Common myeloid progenitor, CD34-positive (primary cell): ENCODE measurements at regions not wholly inside any gene's neighbourhood (a gene's known extent, or its start where the extent isn't known, plus 50 kb on each side); places are given as distances from the start of the nearest gene placed in this dataset.

Experiments
- CTCF ChIA-PET: fragments of 350-600 bp; sonication (Branson Sonifier 250); formaldehyde crosslinking; loops from one replicate; lab custom pipeline; 2021; ENCODE audit warnings: antibody characterized with exemption; lab: Charles Lee
- POLR2A ChIA-PET: fragments of 350-600 bp; sonication (Branson Sonifier 250); formaldehyde crosslinking; loops from one replicate; lab custom pipeline; 2021; ENCODE audit warnings: antibody characterized with exemption; lab: Charles Lee
- DNase-seq, 3 donors: peaks; one replicate each; pipeline versions ENCODE4 v3.0.0 to v3.0.0-alpha.2; 2013
- H3K27ac ChIP-seq, 2 experiments: 1 replicate in 1 of 2; 2 replicates in 1 of 2; pipeline ENCODE4 v1.7.0; 2013; ENCODE audit warnings: inconsistent platforms in 2 of 2, low read length in 2 of 2, mild to moderate bottlenecking in 2 of 2, low read depth in 1 of 2, moderate library complexity in 1 of 2; ENCODE audit not compliant: severe bottlenecking in 2 of 2, insufficient read depth in 1 of 2, poor library complexity in 1 of 2
- H3K27me3 ChIP-seq, 5 experiments: replicated peaks in 2 of 5; 1 replicate in 3 of 5; 2 replicates in 2 of 5; pipeline versions ENCODE4 v1.6.1 to v1.7.0; 2013; ENCODE audit warnings: low read length in 4 of 5, mild to moderate bottlenecking in 2 of 5, moderate library complexity in 2 of 5, inconsistent platforms in 1 of 5; ENCODE audit not compliant: insufficient read depth in 5 of 5, control insufficient read depth in 4 of 5
- H3K36me3 ChIP-seq, 4 experiments: 1 replicate in 2 of 4; 2 replicates in 2 of 4; pipeline versions ENCODE4 v1.6.1 to v1.7.0; 2013; ENCODE audit warnings: low read length in 3 of 4, control low read depth in 1 of 4, mild to moderate bottlenecking in 1 of 4; ENCODE audit not compliant: control insufficient read depth in 4 of 4, insufficient read depth in 4 of 4
- H3K4me1 ChIP-seq, 4 experiments: 1 replicate in 3 of 4; 2 replicates in 1 of 4; pipeline versions ENCODE4 v1.6.1 to v1.7.1; 2013; ENCODE audit warnings: low read length in 3 of 4, mild to moderate bottlenecking in 3 of 4, control low read depth in 1 of 4, inconsistent platforms in 1 of 4, moderate library complexity in 1 of 4; ENCODE audit not compliant: control insufficient read depth in 4 of 4, insufficient read depth in 4 of 4; ENCODE audit errors: control extremely low read depth in 1 of 4
- H3K4me3 ChIP-seq, 7 experiments: 1 replicate in 4 of 7; 2 replicates in 3 of 7; pipeline versions ENCODE4 v1.5.1 to v1.7.0; 2013; ENCODE audit warnings: mild to moderate bottlenecking in 7 of 7, low read length in 6 of 7, moderate library complexity in 6 of 7, inconsistent platforms in 2 of 7, low read depth in 2 of 7, control low read depth in 1 of 7; ENCODE audit not compliant: insufficient read depth in 4 of 7, control insufficient read depth in 1 of 7; ENCODE audit errors: extremely low read depth in 1 of 7
- H3K9me3 ChIP-seq, 5 experiments: 1 replicate in 4 of 5; 2 replicates in 1 of 5; pipeline versions ENCODE4 v1.6.1 to v1.7.1; 2013; ENCODE audit warnings: low read length in 4 of 5, mild to moderate bottlenecking in 2 of 5, inconsistent platforms in 1 of 5, low read depth in 1 of 5, moderate library complexity in 1 of 5; ENCODE audit not compliant: control insufficient read depth in 4 of 5, insufficient read depth in 2 of 5; ENCODE audit errors: control extremely low read depth in 1 of 5
- whole genome bisulfite sequencing: methylation state at CpG from one replicate; pipeline ENCODE4 v1.1.5; 2013; ENCODE audit not compliant: insufficient coverage; 5-methylcytosine and 5-hydroxymethylcytosine counted together

DNA sequence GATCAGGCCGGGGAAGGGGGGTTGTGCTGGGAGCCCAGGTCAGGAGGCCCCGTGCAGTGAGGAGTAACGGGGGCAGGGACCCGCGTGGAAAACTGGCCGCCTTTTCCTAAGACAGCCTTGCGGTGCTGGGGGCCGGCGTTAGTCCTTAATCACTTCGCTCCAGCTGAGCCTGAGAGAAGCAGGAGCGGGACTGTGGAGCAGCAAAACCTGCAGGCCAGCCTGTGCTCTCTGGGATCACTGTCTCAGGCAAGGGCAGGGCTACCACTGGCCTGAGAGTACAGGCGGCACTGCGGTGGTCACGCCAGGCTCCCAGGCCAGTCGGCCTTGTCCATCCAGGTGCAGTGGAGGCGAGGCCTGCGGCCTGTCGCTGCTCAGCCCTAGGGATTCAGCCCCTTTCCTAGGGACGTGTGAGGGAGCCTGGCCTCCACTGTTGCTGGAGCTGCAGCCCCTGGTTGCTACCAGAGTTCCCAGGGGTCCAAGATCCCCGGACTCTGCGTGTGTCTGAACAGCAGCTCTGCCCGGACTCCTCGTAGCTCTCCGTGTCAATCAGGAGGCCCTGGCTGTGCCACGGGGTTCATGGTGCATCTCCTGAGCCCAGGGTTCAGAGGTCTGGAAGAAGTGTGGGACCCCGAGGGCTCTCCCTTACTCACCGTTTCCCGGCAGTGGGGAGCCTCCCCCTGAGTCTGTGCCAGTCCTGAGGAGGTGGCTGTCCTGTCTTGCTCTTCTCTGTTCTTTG is 2141.7 kb upstream of the TENM3 start:
- Histone ChIP-seq H3K36me3 (no peaks in the 10 kb centered on the region), H3K4me3 (no peak overlapping the region), H3K27me3 (no peaks in the 10 kb centered on the region), H3K9me3 (no peaks in the 10 kb centered on the region), H3K4me1 (peaks cover 0 to 10% (median 6%) of the 10 kb centered on the region in 4 experiments), H3K27ac (no peak overlapping the region)
- CTCF ChIA-PET = no interaction called here
- 92% methylated on average over 28 of the region's 28 CpGs for WGBS
- DNase-seq = no peak
- POLR2A ChIA-PET = no interaction called here

DNA sequence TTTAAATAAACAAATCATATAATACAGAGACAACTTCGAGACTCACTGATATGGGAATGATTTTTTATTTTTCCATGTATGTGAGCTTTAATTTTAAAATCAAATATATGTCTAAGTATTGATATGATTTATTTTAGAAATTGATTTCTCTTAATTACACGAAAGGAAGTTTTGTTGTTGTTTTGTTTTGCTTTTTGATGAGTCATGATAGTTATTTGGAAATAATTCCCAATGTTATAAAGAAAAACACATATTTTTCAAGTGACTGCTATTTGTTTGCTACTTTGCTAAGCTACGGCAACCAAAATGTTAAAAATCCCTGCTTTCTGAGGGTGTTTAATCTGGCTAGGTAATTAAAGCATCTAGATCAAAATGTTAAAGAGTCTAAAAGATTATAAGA is 2139.4 kb upstream of the TENM3 start:
- Histone ChIP-seq H3K4me3 (no peak overlapping the region), H3K27me3 (no peaks in the 10 kb centered on the region), H3K4me1 (peaks cover 0 to 10% (median 6%) of the 10 kb centered on the region in 4 experiments), H3K36me3 (no peaks in the 10 kb centered on the region), H3K9me3 (no peaks in the 10 kb centered on the region), H3K27ac (no peak overlapping the region)
- no CpG with 5 or more reads among the region's 3 CpGs for WGBS
- DNase-seq = no peak
- ChIA-PET CTCF (no interaction called here), POLR2A (no interaction called here)

DNA sequence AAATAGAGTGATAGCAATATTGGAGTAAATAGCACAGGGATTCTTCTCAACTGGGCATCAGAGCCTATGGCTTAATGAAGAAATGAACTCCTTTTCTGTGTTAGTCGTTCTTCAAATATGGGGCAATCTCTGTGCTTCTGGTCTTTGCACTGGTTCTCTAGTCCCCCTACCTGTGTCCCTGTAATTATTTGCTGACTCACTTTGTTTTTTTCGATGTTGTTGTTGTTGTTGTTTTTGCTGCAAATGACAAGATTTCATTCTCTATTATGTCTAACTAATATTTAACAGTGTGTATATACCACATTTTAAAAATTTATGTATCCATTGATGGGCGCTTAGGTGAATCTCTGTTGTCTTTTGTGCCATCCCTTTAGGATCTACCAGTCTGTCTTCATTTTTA is 2137.8 kb upstream of the TENM3 start:
- H3K9me3 ChIP-seq = no peaks in the 10 kb centered on the region
- POLR2A ChIA-PET = no interaction called here
- H3K27ac ChIP-seq = no peak overlapping the region
- H3K4me3 ChIP-seq = no peak overlapping the region
- peaks cover 0 to 2% (median under 1%) of the 10 kb centered on the region in 4 experiments for H3K4me1 ChIP-seq
- H3K27me3 ChIP-seq = no peaks in the 10 kb centered on the region
- CTCF ChIA-PET = no interaction called here
- no peaks in the 10 kb centered on the region for H3K36me3 ChIP-seq
- 100% methylated on average over 1 of the region's 3 CpGs for WGBS
- no peak for DNase-seq

DNA sequence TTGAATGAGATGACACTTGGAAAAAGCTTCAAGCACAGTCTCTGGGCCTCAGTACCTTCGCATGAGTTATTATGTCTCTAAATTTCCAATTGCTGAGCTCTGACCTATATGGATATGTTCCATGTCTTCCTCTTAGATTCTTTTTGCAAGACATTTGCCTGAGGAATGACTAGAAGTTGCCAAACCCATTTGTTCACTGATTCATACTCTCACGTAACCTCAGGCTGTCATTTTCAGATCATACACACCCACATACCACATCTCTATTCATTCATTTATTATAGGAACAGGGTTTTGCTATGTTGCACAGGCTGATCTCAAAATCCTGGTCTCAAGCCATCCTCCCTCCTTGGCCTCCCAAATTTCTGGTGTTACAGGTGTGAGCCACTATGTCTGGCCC is 2137.1 kb upstream of the TENM3 start:
- H3K9me3 ChIP-seq = no peaks in the 10 kb centered on the region
- ChIA-PET CTCF (interaction anchor here (0.6 kb wide), 1 partner anchor 558 kb away, joined by 3 read pairs; no protein-coding TSS in a partner anchor), POLR2A (no interaction called here)
- 100% methylated on average over 2 of the region's 2 CpGs for WGBS
- H3K4me3 ChIP-seq = no peak overlapping the region
- H3K27me3 ChIP-seq = no peaks in the 10 kb centered on the region
- no peaks in the 10 kb centered on the region for H3K4me1 ChIP-seq
- DNase-seq = no peak
- no peak overlapping the region for H3K27ac ChIP-seq
- no peaks in the 10 kb centered on the region for H3K36me3 ChIP-seq

DNA sequence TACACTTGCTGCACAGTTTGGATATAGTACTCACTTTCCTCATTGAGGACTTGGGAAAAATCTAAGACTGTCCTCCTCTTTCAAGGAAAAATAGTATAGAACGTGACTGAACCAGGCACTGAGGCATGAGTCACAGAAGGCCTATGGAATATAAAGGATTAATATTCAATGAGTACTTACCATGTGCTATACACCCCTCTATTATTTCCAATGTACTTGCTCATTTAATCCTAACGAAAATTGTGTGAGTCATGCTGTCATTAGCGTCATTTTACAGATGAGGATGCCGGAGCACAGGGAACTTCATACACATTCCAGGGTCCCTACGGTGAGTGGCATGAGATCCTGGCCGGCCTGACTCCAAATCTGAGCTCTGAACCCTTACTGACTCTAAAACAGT is 2136.2 kb upstream of the TENM3 start:
- Histone ChIP-seq H3K4me1 (no peaks in the 10 kb centered on the region), H3K4me3 (no peak overlapping the region), H3K36me3 (no peaks in the 10 kb centered on the region), H3K9me3 (no peaks in the 10 kb centered on the region), H3K27ac (no peak overlapping the region), H3K27me3 (no peaks in the 10 kb centered on the region)
- POLR2A ChIA-PET = no interaction called here
- WGBS = 100% methylated on average over 5 of the region's 6 CpGs
- CTCF ChIA-PET = interaction anchor here (0.6 kb wide), 1 partner anchor 557 kb away, joined by 3 read pairs; no protein-coding TSS in a partner anchor
- no peak for DNase-seq

DNA sequence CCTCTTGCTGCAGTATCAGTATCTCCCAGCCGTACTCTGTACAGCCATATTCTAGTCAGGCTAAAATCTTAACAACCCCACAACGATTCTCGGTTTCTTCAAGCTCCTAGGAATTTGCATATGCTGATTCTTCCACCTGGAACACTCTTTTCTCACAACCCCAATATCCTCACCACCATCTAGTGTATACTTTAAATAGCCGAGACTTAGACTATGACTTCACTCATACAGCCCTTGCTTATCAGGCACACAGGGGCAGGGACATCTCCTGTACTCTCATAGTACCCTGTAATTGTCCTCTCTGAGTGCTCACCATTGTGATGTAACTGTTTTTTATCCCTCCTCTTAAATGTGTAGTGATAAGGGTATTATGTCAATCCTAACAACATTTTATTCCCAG is 2126.4 kb upstream of the TENM3 start:
- DNase-seq = no peak
- ChIA-PET POLR2A (no interaction called here), CTCF (interaction anchor here (1.4 kb wide), 1 partner anchor 32 kb away, joined by 3 read pairs; no protein-coding TSS in a partner anchor)
- no peak overlapping the region for H3K4me3 ChIP-seq
- 90% methylated on average over 4 of the region's 4 CpGs for WGBS
- no peaks in the 10 kb centered on the region for H3K36me3 ChIP-seq
- no peak overlapping the region for H3K27ac ChIP-seq
- H3K4me1 ChIP-seq = no peaks in the 10 kb centered on the region
- H3K27me3 ChIP-seq = no peaks in the 10 kb centered on the region
- H3K9me3 ChIP-seq = no peaks in the 10 kb centered on the region

DNA sequence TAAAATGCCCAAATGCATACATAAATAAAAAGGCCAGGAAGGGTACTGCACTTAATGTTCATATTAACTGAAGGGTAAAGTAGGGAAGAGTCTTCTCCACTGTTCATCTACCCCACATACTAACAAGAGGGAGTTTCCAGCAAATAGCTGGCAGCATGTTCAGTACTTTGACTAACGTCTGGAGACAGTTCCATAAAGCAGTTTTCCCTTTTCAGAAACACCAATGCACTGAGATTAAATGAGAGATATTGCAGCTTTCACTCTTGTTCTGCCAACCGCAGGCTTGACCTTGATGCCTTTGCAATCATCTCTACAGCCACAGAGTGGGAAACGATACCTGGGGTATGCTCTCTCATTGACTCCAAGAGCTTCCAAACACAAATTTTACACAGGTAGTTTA is 2123.1 kb upstream of the TENM3 start:
- no peaks in the 10 kb centered on the region for H3K4me1 ChIP-seq
- no peak for DNase-seq
- no peaks in the 10 kb centered on the region for H3K27me3 ChIP-seq
- POLR2A ChIA-PET = no interaction called here
- no peaks in the 10 kb centered on the region for H3K36me3 ChIP-seq
- no peak overlapping the region for H3K4me3 ChIP-seq
- H3K9me3 ChIP-seq = no peaks in the 10 kb centered on the region
- WGBS = 80% methylated on average over 1 of the region's 3 CpGs
- CTCF ChIA-PET = no interaction called here
- H3K27ac ChIP-seq = no peak overlapping the region
